ENCODE measurements at regions not wholly inside any gene's neighbourhood (a gene's known extent, or its start where the extent isn't known, plus 50 kb on each side); places are given as distances from the start of the nearest gene placed in this dataset.

DNA sequence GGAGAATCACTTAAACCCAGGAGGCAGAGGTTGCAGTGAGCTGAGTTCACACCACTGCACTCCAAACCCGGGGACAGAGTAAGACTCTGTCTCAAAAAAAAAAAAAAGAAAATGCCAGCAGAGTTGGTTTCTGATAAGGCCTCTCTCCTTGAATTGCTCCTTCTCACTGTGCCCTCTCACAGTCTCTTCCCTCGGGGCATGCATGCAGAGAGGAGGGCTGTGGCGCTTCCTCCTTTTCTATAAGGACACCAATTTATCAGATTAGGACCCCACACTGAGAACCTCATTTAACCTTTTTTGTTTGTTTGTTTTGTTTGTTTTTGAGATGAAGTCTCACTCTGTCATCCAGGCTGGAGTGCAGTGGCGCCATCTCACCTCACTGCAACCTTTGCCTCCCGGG, 110.5 kb downstream of the ZFP36L2 start:
- TF ChIP-seq, protein P1, sequence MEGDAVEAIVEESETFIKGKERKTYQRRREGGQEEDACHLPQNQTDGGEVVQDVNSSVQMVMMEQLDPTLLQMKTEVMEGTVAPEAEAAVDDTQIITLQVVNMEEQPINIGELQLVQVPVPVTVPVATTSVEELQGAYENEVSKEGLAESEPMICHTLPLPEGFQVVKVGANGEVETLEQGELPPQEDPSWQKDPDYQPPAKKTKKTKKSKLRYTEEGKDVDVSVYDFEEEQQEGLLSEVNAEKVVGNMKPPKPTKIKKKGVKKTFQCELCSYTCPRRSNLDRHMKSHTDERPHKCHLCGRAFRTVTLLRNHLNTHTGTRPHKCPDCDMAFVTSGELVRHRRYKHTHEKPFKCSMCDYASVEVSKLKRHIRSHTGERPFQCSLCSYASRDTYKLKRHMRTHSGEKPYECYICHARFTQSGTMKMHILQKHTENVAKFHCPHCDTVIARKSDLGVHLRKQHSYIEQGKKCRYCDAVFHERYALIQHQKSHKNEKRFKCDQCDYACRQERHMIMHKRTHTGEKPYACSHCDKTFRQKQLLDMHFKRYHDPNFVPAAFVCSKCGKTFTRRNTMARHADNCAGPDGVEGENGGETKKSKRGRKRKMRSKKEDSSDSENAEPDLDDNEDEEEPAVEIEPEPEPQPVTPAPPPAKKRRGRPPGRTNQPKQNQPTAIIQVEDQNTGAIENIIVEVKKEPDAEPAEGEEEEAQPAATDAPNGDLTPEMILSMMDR (conservative IDR thresholded peaks at IDR 0.05; ENCODE audit: low read length) = no peak
- no peak for TF ChIP-seq EZH2phosphoT487 (IDR thresholded peaks at IDR 0.05; ENCODE audit: borderline replicate concordance, low read depth, low read length)

Data from OCI-LY7 (cell line).